ENCODE measurements at regions not wholly inside any gene's neighbourhood (a gene's known extent, or its start where the extent isn't known, plus 50 kb on each side); places are given as distances from the start of the nearest gene placed in this dataset.
"Not testable (repeated sequence)": the region's sequence is repeated elsewhere in the genome, so short reads cannot be mapped to it uniquely, and the experiment has no call there.

DNA sequence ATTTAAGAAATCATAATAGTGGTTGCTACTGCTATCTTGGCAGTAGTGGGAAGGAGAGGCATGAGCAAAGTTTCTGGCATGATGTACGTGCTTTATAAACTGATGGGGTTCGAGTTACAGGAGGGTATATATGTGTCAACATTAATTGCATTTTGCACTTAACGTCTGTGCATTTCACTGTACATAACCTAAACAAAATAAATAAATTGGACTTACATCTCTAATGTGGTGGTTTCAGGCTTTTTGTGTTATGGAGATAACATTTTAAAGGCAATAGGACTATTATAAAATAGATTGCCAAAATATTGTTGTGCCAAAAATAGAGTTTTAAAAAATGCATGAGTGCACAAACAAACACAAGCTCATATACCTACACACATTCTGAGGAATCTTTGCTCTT, 1001.1 kb upstream of the GJE1 start:
- in situ Hi-C loops (cut with MboI; ENCODE audit: low sequenced_read_pairs), result no loop called here

DNA sequence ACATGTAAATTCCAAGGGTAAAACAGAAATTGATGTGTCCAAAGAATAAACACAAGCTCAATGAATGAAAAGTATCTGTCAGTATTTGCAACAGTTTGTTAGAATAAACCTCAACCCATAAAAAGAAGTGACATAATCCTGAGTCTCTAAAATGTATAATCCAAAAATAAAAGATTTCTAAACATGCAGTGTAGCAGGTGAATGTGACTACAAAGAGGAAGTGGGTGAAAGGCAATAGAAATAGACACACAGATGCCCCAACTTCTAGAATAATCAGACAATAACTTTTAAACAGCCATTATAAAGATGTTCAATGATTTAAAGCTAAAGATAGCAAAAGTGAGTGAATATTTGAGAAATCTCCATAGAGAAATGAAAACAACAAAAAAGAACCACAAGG, 1009.2 kb upstream of the GJE1 start:
- in situ Hi-C loops (cut with MboI; ENCODE audit: low sequenced_read_pairs), result no loop called here

DNA sequence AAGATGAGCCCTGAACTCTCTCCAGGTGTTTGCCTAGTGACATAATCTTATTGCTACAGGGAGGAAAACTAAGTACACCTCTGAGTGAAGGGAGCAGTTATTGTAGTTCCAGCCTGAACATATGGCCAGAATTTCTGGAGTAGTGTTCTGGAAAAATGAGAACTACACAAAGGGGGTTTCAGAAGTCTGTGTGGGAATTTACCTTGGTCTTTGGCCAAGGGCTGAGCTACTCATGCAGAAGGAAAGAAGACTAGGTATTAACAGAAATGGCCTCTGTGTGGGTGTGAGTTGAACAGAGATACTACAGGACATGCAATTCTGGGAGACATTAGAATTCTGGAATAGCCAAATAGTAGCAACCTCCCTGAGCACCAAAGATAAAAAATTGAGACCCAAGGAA, 1009.7 kb upstream of the GJE1 start:
- in situ Hi-C loops (cut with MboI; ENCODE audit: low sequenced_read_pairs), result no loop called here

- in situ Hi-C loops (cut with MboI; ENCODE audit: low sequenced_read_pairs), result no loop called here
These were observed 1013.7 kb upstream of the GJE1 start for GRCh38 chr6:141118991-141119390.

DNA sequence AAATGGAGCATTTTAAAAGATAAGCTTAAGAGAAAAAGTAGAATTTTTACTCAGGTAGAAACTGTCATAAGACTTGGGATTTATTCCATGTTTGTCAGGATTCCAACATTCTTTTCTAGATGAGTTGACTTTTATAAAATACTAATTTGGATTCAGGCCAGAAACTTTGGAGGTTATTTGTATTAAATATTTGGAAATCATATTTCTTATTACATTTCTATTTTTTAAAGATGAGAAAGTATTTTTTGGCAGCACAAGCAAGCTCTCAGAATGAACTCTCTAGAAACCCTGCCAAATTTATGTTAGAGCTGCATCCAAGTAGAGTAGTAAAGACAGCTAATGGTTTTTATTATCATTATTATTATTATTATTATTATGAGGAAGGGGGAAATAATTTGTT, 1014.9 kb upstream of the GJE1 start:
- in situ Hi-C loops (cut with MboI; ENCODE audit: low sequenced_read_pairs), result no loop called here

GRCh38 chr6:141110481-141110880, 1022.2 kb upstream of the GJE1 start:
- in situ Hi-C loops (cut with MboI; ENCODE audit: low sequenced_read_pairs), result no loop called here

- in situ Hi-C loops (cut with MboI; ENCODE audit: low sequenced_read_pairs), result no loop called here
These were observed 1025.0 kb upstream of the GJE1 start for GRCh38 chr6:141107591-141108160.

DNA sequence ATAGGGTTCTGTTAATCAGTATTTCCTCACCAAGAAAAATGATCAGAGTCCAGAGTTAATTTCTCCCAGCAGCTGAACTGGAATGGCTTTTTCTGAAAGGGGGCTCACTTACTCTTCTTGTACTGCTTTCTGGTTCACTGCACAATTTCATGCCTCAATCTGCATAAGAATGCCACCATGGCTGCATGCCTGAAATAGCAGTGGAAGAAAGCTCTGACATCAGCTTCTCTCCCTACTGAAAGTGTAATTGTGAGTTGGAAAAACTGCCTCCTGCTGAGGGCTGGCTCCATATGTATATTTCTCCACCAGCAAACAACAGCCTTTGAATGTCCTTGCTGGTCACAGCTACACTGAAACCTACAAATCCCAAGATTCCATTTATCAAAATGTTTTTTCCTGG, 1027.2 kb upstream of the GJE1 start:
- in situ Hi-C loops (cut with MboI; ENCODE audit: low sequenced_read_pairs), result no loop called here

DNA sequence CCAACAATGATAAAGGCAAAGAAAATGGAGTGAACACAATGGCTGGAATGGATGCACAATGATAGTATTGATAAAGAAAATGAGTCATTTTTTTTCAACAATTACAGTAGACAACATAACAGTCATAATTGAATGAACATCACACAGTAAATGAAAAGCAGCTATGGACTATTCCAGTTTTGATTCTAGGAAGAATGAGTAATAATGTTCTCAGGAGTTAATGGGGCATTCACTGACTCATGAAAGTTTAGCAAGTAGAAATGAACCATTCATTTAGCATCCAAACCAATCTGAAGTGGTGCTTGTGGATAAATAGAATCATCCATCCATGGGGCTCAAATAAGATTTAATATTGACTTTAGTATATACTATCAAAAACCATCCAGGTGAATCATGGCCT, 1029.5 kb upstream of the GJE1 start:
- in situ Hi-C loops (cut with MboI; ENCODE audit: low sequenced_read_pairs), result no loop called here

DNA sequence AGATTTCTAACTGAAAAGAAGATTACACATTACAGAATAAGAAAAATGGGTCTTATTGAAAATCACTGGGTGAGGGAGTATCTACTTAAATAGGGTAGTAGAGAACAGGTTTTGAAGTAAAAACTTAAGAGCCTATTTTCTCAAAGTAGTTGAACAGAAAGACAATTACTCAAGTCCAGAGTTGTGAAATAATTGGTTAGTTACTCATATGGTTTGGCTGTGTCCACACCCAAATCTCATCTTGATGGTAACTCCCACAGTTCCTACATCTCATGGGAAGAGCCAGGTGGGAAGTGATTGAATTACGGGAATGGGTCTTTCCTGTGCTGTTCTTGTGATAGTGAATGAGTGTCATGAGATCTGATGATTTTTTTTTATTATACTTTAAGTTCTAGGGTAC, 1035.3 kb upstream of the GJE1 start:
- in situ Hi-C loops (cut with MboI; ENCODE audit: low sequenced_read_pairs), result no loop called here

DNA sequence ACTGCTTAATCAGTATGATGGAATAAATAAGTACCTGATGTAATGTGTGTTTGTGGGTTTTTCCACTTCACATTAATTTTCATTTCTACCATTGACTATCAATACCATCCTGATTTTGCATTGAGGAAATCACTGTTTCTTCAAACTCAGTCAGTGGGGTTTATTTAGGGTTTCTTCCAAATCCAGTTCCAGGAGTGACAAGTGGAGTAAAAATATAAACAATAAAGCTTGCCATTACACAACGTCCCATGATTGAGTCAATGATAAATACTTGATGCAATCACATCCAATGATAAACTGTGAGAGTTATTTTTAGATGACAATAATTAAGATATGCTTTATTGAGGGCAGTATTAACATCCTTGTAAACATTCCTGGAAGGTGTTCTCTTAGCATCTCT, 1037.4 kb upstream of the GJE1 start:
- in situ Hi-C loops (cut with MboI; ENCODE audit: low sequenced_read_pairs), result no loop called here

GRCh38 chr6:141088171-141088570, 1044.6 kb upstream of the GJE1 start:
- in situ Hi-C loops (cut with MboI; ENCODE audit: low sequenced_read_pairs), result no loop called here

GRCh38 chr6:141077355-141078333, 1055.1 kb upstream of the GJE1 start:
- in situ Hi-C loops (cut with MboI; ENCODE audit: low sequenced_read_pairs), result no loop called here

- in situ Hi-C loops (cut with MboI; ENCODE audit: low sequenced_read_pairs), result no loop called here
These were observed 1075.0 kb upstream of the GJE1 start for GRCh38 chr6:141057761-141058160.

DNA sequence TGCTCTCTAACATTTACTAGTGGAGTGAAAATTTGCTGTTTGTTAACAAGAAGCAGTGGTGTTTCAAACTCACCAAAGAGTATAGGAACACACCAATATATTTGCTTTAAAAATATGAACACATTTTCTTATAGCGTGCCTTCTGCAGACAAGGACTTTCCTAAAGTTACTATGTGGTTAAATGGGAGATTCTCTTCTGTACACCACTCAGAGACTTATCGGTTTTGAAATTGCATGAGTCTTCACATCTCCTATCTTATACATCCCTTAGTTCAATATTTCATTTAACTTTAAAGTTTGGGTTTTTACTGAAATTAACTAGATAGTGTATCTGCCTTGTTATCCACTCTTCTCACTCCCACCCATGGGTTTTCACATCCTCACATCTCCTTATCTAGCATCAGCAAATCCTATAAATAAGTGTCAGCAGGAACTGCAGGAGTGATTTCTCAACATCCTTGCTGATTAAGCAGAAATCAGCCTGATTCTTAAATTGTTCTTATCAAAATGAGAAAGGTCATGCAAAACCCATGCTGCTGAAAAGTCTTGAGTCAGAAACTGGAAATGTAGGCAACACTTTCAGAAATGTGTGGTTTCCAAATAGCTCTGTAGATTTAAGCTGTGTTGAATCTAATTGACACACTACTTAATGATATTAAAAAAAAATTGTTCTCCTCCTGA, 1075.6 kb upstream of the GJE1 start:
- in situ Hi-C loops (cut with MboI; ENCODE audit: low sequenced_read_pairs), result no loop called here

DNA sequence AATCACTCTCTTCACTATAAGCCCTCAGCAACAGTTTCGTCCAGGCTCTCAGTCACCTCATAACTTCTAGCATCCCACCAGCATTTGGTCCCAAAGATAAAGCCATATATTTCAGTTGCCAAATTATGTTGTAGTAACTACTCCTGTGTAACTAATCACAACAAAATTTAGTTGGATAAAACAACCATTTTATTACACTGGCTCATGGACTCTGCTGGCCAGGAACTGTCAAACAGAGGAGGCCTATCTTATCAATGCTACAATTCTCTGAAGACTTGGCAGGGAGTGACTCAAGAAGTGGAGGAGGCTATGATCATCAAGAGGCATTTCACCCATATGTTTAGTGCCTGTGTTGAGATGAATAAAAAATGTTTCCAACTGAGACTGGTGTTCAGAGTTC, 1082.3 kb upstream of the GJE1 start:
- in situ Hi-C loops (cut with MboI; ENCODE audit: low sequenced_read_pairs), result no loop called here

DNA sequence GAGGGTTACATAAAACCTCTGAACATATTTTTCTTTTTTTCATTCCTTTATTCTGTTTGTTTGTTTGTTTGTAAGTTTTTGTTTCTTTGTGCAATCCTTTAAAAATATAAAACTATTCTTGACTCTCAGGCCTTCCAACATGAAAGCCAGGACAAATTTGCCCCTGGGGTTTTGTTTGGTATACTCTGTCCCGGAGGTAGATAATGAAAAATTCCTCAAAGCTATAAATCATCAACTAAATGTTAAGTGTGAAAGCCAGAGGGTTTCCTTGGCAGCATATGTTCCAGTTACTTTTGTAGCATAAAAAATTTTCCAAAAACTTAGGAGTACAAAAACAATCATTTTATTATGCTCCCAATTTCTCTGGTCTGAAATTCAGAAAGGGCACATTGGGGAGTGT, 1084.3 kb upstream of the GJE1 start:
- in situ Hi-C loops (cut with MboI; ENCODE audit: low sequenced_read_pairs), result no loop called here

GRCh38 chr6:141046496-141046895, 1086.2 kb upstream of the GJE1 start:
- in situ Hi-C loops (cut with MboI; ENCODE audit: low sequenced_read_pairs), result not testable (repeated sequence)

DNA sequence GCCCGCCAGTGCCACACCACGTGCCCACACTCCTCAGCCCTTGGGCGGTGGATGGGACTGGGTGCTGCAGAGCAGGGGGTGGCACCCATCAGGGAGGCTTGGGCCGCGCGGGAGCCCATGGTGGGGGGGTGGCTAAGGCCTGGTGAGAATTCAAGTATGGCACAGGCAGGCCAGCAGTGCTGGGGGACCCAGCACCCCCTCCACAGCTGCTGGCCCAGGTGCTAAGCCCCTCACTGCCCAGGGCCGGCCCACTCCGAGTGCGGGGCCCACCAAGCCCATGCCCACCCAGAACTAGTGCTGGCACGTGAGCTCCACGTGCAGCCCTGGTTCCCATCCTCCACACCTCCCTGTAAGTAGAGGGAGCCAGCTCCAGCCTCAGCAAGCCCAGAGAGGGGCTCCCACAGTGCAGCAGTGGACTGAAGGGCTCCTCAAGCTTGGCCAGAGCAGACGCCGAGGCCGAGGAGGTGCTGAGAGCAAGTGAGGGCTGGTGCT, 1091.1 kb upstream of the GJE1 start:
- in situ Hi-C loops (cut with MboI; ENCODE audit: low sequenced_read_pairs), result no loop called here

DNA sequence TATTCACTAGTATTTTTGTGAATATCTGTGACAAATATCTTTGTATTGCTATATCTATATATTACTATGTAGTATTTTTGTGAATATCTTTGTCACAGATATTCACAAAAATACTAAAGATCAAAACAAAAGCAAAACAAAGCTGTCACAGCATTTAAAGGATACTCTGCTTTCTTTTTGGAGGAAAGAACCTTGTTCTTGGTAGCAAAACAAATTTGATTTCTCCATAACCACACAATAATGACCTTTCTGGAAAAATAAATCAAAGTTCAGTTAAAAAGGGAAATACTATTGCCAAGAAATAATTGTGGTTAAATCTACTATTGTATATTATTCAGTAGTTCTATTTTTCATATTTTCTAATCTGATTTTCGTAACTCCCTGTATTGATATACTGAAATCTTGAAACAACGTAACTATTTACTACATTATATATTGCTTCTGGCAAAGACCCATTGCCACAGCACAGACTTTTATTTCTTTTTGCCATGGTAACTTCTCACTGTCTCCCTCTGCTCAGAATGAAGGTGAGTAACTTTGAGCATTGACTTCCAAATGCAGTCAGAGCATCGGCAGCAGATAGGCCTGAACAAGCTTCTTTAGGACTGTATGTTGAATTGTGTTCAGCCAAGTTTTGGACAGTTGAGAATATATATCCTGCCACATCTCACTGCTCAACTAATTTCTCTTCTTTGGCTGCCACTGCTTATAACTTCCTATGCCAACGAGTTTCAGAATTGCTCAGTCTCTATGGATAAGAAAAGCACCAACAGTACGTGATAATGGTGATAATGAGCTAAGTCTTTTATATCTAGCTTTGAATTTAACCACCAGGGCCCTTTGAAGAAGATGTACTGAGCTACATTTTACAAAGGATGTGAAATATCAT, 1097.2 kb upstream of the GJE1 start:
- in situ Hi-C loops (cut with MboI; ENCODE audit: low sequenced_read_pairs), result no loop called here

DNA sequence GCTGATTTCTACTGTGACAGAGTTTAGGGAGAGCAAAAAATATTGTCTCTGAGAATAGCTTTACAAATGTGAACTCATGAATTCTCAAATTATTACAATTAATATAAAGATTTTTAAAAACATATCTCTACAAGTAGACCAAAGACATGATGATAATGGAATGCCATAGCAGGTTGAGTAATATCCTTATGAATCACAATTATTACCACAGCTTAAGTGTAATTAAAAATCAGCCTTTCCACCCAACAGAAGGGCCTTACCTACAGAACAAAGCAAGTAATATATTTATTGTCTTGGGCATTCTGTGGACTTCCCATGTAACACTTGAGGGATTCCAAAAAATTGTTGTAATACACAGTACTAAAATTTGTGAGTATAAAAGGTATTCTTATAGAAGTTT, 1099.6 kb upstream of the GJE1 start:
- in situ Hi-C loops (cut with MboI; ENCODE audit: low sequenced_read_pairs), result no loop called here

Data from HL-60/S4 treated with retinoic acid at 250 ng/mL for 4 days and 3 days (cell line).